AG09319 (cell line): ENCODE measurements at regions not wholly inside any gene's neighbourhood (a gene's known extent, or its start where the extent isn't known, plus 50 kb on each side); places are given as distances from the start of the nearest gene placed in this dataset.

Experiments used
- DNase-seq: peaks from one replicate; pipeline ENCODE4 v3.0.0-alpha.2; 2010; ENCODE audit warnings: low read depth; ENCODE audit errors: extremely low read depth
- TF ChIP-seq, protein P1 (sequence below): IDR thresholded peaks from 2 replicates; pipeline ENCODE4 v1.5.1; 2011; ENCODE audit warnings: low read depth, mild to moderate bottlenecking, inconsistent platforms, low read length, moderate library complexity

GRCh38 chr10:60572511-60573194, 183.0 kb upstream of the ANK3 start:
- DNase-seq: no peak
- TF ChIP-seq, protein P1, sequence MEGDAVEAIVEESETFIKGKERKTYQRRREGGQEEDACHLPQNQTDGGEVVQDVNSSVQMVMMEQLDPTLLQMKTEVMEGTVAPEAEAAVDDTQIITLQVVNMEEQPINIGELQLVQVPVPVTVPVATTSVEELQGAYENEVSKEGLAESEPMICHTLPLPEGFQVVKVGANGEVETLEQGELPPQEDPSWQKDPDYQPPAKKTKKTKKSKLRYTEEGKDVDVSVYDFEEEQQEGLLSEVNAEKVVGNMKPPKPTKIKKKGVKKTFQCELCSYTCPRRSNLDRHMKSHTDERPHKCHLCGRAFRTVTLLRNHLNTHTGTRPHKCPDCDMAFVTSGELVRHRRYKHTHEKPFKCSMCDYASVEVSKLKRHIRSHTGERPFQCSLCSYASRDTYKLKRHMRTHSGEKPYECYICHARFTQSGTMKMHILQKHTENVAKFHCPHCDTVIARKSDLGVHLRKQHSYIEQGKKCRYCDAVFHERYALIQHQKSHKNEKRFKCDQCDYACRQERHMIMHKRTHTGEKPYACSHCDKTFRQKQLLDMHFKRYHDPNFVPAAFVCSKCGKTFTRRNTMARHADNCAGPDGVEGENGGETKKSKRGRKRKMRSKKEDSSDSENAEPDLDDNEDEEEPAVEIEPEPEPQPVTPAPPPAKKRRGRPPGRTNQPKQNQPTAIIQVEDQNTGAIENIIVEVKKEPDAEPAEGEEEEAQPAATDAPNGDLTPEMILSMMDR: no peak

- TF ChIP-seq, protein P1: no peak
- no peak for DNase-seq
These were observed 181.2 kb upstream of the ANK3 start for GRCh38 chr10:60570896-60571295.

DNA sequence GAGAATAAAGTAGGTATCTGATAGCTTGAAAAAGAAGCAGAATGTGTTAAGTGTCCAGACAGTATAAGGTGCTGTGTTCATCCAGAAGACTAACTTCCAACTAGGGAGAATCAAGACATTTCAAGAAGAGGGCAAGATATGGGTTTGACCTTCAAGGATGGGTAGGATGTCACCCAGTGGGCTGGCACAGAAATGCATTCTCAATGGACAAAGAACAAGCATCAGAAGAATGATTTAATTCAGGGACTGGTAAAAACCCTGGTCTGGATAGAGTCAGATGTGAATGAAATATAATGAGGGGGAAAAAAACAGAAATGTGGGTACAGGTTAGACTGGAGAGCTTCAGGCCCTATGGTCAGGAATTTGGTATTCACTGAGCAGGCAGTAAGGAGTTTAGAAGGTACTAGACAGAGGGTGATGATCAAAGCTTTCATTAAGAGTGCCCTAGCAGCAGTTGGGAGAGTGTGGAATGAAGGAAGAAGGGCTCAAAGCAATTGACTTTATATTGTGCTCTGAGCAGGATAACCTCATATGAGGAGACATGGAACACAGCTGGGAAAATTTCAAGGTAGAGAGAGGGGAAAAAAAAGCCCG, 180.7 kb upstream of the ANK3 start:
- TF ChIP-seq, protein P1: no peak

GRCh38 chr10:60569681-60570080, 180.0 kb upstream of the ANK3 start:
- DNase-seq: no peak
- TF ChIP-seq, protein P1: no peak

More for the DNA sequence above, 180.7 kb upstream of the ANK3 start:
- no peak for DNase-seq

DNA sequence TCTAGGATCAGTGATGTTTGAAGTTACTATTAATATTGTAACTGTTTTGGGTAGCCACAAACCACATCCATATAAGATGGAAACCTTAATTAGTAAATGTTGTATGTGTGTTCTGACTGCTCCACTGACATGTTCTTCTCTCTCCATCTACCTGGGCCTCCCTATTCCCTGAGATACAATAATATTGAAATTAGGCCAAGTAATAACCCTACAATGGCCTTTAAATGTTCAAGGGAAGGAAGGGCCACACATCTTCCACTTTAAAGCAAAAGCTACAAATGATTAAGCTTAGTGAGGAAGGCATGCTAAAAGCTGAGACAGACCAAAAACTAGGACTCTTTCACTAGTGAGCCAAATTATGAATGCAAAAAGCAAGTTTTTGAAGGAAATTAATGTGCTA, 176.4 kb upstream of the ANK3 start:
- TF ChIP-seq, protein P1: no peak
- DNase-seq: no peak

- DNase-seq: no peak
- TF ChIP-seq, protein P1: no peak
These were observed 175.8 kb upstream of the ANK3 start for GRCh38 chr10:60565492-60565891.

- DNase-seq: no peak
- TF ChIP-seq, protein P1: no peak
These were observed 174.8 kb upstream of the ANK3 start for GRCh38 chr10:60564475-60564874.
